ENCODE measurements at regions not wholly inside any gene's neighbourhood (a gene's known extent, or its start where the extent isn't known, plus 50 kb on each side); places are given as distances from the start of the nearest gene placed in this dataset.

DNA sequence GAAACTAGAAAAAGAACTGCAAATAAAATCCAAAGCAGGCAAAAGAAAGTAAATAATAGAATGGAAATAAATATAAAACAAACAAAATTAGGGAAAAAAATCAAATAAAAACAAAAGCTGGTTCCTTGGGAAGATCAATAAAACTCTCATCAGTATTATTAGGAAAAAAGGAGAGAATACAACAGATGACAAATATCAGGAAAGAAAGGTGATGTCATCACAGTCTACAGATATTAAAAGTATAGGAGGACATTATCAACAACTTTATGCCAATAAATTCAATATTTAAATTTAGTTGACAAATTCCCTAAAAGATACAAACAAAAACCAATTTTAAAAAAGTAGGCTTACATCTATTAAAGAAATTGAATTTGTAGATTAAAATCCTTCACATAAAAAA lies 107.4 kb upstream of the FOXN3 start:
- no peak overlapping the region for H3K4me3 ChIP-seq (ENCODE audit: low read depth, low read length)
- no peak for DNase-seq (ENCODE audit: low read depth)
- no peak for TF ChIP-seq MYC (IDR thresholded peaks at IDR 0.05; ENCODE audit: low read depth, low read length)
- TF ChIP-seq CTCF (IDR thresholded peaks at IDR 0.05; ENCODE audit: low read depth, low read length), result no peak
- TF ChIP-seq, protein P1, sequence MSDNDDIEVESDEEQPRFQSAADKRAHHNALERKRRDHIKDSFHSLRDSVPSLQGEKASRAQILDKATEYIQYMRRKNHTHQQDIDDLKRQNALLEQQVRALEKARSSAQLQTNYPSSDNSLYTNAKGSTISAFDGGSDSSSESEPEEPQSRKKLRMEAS (IDR thresholded peaks at IDR 0.05; ENCODE audit: low read depth, low read length), result no peak
- no peak for TF ChIP-seq POLR2A (IDR thresholded peaks at IDR 0.05; ENCODE audit: extremely low read depth, insufficient read length)

DNA sequence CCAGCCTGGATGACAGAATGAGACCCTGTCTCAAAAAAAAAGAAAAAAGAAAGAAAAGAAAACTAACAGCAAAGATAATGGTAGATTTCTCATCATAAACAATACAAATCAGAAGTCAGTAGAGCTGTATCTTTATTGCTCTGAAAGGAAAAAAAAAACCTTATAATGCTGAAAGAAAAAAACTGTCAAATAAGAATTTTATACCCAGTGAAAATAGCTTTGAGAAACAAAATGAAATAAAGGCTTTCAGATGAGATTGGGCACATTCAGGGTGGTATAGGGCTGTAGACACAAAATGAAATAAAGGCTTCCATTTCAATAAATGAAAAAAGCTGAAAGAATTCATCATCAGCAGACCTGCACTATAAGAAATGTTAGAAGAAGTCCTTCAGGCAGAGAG lies 105.0 kb upstream of the FOXN3 start:
- H3K4me3 ChIP-seq (ENCODE audit: low read depth, low read length), result no peak overlapping the region
- TF ChIP-seq, protein P1 (IDR thresholded peaks at IDR 0.05; ENCODE audit: low read depth, low read length), result no peak
- TF ChIP-seq CTCF (IDR thresholded peaks at IDR 0.05; ENCODE audit: low read depth, low read length), result no peak
- TF ChIP-seq POLR2A (IDR thresholded peaks at IDR 0.05; ENCODE audit: extremely low read depth, insufficient read length), result no peak
- TF ChIP-seq MYC (IDR thresholded peaks at IDR 0.05; ENCODE audit: low read depth, low read length), result no peak
- no peak for DNase-seq (ENCODE audit: low read depth)

- DNase-seq (ENCODE audit: low read depth), result no peak
- no peak for TF ChIP-seq MYC (IDR thresholded peaks at IDR 0.05; ENCODE audit: low read depth, low read length)
- TF ChIP-seq, protein P1 (IDR thresholded peaks at IDR 0.05; ENCODE audit: low read depth, low read length), result no peak
- TF ChIP-seq CTCF (IDR thresholded peaks at IDR 0.05; ENCODE audit: low read depth, low read length), result no peak
- TF ChIP-seq POLR2A (IDR thresholded peaks at IDR 0.05; ENCODE audit: extremely low read depth, insufficient read length), result no peak
- no peak overlapping the region for H3K4me3 ChIP-seq (ENCODE audit: low read depth, low read length)
Observed at GRCh38 chr14:89519040-89519439, 102.0 kb upstream of the FOXN3 start.

GRCh38 chr14:89516173-89516572 lies 99.1 kb upstream of the FOXN3 start:
- no peak for DNase-seq (ENCODE audit: low read depth)
- H3K4me3 ChIP-seq (ENCODE audit: low read depth, low read length), result no peak overlapping the region
- TF ChIP-seq, protein P1 (IDR thresholded peaks at IDR 0.05; ENCODE audit: low read depth, low read length), result no peak
- TF ChIP-seq POLR2A (IDR thresholded peaks at IDR 0.05; ENCODE audit: extremely low read depth, insufficient read length) (no peak), CTCF (IDR thresholded peaks at IDR 0.05; ENCODE audit: low read depth, low read length) (no peak), MYC (IDR thresholded peaks at IDR 0.05; ENCODE audit: low read depth, low read length) (no peak)

DNA sequence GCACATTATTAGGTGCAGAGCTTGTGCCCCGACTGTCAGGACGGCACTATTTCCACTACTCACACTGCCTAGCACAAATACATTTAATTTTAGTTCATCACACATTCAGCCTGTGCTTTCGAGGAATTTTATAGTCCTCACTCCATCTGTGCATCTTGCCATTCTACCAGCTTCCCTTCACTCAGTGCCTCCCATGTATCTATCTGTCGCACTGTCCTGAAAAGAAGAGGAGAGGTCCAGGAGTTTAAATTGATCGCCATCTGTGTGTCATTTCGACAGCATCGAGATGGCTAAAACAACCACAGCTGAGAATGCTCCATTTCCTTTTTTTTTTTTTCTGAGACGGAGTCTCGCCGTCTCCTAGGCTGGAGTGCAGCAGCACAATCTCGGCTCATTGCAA lies 97.6 kb upstream of the FOXN3 start:
- TF ChIP-seq, protein P1 (IDR thresholded peaks at IDR 0.05; ENCODE audit: low read depth, low read length), result no peak
- H3K4me3 ChIP-seq (ENCODE audit: low read depth, low read length), result no peak overlapping the region
- DNase-seq (ENCODE audit: low read depth), result no peak

GRCh38 chr14:89509891-89510290 lies 92.9 kb upstream of the FOXN3 start:
- DNase-seq (ENCODE audit: low read depth), result no peak
- TF ChIP-seq MYC (IDR thresholded peaks at IDR 0.05; ENCODE audit: low read depth, low read length) (no peak), CTCF (IDR thresholded peaks at IDR 0.05; ENCODE audit: low read depth, low read length) (no peak), POLR2A (IDR thresholded peaks at IDR 0.05; ENCODE audit: extremely low read depth, insufficient read length) (no peak)
- TF ChIP-seq, protein P1 (IDR thresholded peaks at IDR 0.05; ENCODE audit: low read depth, low read length), result no peak
- H3K4me3 ChIP-seq (ENCODE audit: low read depth, low read length), result no peak overlapping the region

All from NB4 (cell line).